NCI-H146 treated with DMSO at 0.1 percent for 48 hours (cell line): ENCODE measurements at regions not wholly inside any gene's neighbourhood (a gene's known extent, or its start where the extent isn't known, plus 50 kb on each side); places are given as distances from the start of the nearest gene placed in this dataset.

Experiments
- DNase-seq: peaks from one replicate; lab custom pipeline; 2025; ENCODE audit not compliant: unreplicated experiment; lab: John Stamatoyannopoulos, UW

GRCh38 chr2:15792331-15792730 lies 148.0 kb upstream of the MYCN start:
- no peak for DNase-seq

- no peak for DNase-seq
Measured at GRCh38 chr2:15793078-15793913, 147.1 kb upstream of the MYCN start.

GRCh38 chr2:15793978-15794377 lies 146.4 kb upstream of the MYCN start:
- no peak for DNase-seq

- DNase-seq = no peak
Measured at GRCh38 chr2:15794608-15795134, 145.7 kb upstream of the MYCN start.

- no peak for DNase-seq
Measured at GRCh38 chr2:15795426-15795825, 144.9 kb upstream of the MYCN start.

GRCh38 chr2:15796167-15796942 lies 144.0 kb upstream of the MYCN start:
- DNase-seq = no peak

GRCh38 chr2:15797231-15797938 lies 143.0 kb upstream of the MYCN start:
- DNase-seq = no peak

- DNase-seq = no peak
Measured at GRCh38 chr2:15797939-15798281, 142.4 kb upstream of the MYCN start.

- DNase-seq = no peak
Measured at GRCh38 chr2:15798701-15799431, 141.5 kb upstream of the MYCN start.

- no peak for DNase-seq
Measured at GRCh38 chr2:15799432-15799827, 140.9 kb upstream of the MYCN start.

GRCh38 chr2:15800495-15801329 lies 139.6 kb upstream of the MYCN start:
- DNase-seq = no peak

GRCh38 chr2:15801439-15801838 lies 138.9 kb upstream of the MYCN start:
- DNase-seq = no peak

GRCh38 chr2:15801904-15802303 lies 138.4 kb upstream of the MYCN start:
- DNase-seq = no peak

GRCh38 chr2:15802657-15803542 lies 137.4 kb upstream of the MYCN start:
- DNase-seq = no peak

- DNase-seq = no peak
Measured at GRCh38 chr2:15803543-15804245, 136.7 kb upstream of the MYCN start.

- DNase-seq = no peak
Measured at GRCh38 chr2:15804246-15804619, 136.1 kb upstream of the MYCN start.

GRCh38 chr2:15804691-15805090 lies 135.7 kb upstream of the MYCN start:
- no peak for DNase-seq

- DNase-seq = no peak
Measured at GRCh38 chr2:15805206-15805605, 135.1 kb upstream of the MYCN start.
